ENCODE measurements at regions not wholly inside any gene's neighbourhood (a gene's known extent, or its start where the extent isn't known, plus 50 kb on each side); places are given as distances from the start of the nearest gene placed in this dataset.
"Not testable (repeated sequence)": the region's sequence is repeated elsewhere in the genome, so short reads cannot be mapped to it uniquely, and the experiment has no call there.

- peaks cover 6% of the 10 kb centered on the region; the same call in 1 of the 2 replicates for H3K27me3 ChIP-seq (ENCODE audit: insufficient read depth, low read depth)
- TF ChIP-seq, protein P1, sequence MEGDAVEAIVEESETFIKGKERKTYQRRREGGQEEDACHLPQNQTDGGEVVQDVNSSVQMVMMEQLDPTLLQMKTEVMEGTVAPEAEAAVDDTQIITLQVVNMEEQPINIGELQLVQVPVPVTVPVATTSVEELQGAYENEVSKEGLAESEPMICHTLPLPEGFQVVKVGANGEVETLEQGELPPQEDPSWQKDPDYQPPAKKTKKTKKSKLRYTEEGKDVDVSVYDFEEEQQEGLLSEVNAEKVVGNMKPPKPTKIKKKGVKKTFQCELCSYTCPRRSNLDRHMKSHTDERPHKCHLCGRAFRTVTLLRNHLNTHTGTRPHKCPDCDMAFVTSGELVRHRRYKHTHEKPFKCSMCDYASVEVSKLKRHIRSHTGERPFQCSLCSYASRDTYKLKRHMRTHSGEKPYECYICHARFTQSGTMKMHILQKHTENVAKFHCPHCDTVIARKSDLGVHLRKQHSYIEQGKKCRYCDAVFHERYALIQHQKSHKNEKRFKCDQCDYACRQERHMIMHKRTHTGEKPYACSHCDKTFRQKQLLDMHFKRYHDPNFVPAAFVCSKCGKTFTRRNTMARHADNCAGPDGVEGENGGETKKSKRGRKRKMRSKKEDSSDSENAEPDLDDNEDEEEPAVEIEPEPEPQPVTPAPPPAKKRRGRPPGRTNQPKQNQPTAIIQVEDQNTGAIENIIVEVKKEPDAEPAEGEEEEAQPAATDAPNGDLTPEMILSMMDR (conservative IDR thresholded peaks at IDR 0.05; ENCODE audit: low read depth, low read length): no peak
- H3K27ac ChIP-seq: no peak overlapping the region
- H2AFZ ChIP-seq (ENCODE audit: low read depth): no peak overlapping the region
- no peak overlapping the region for H3K4me2 ChIP-seq
- no peaks in the 10 kb centered on the region for H4K20me1 ChIP-seq (ENCODE audit: insufficient read depth)
- no peak overlapping the region for H3K9ac ChIP-seq
- no peaks in the 10 kb centered on the region for H3K79me2 ChIP-seq (ENCODE audit: insufficient read depth, low read depth)
- no peaks in the 10 kb centered on the region for H3K36me3 ChIP-seq (ENCODE audit: insufficient read depth)
- H3K4me3 ChIP-seq (IDR thresholded peaks at IDR 0.05; ENCODE audit: insufficient read depth, low read depth, low read length): no peak overlapping the region
- no peaks in the 10 kb centered on the region for H3K4me1 ChIP-seq (ENCODE audit: low read depth, poor library complexity, severe bottlenecking)
Observed at GRCh38 chr10:100661520-100661919, 83.9 kb upstream of the PAX2 start.

- Histone ChIP-seq H3K4me1 (ENCODE audit: low read depth, poor library complexity, severe bottlenecking) (no peaks in the 10 kb centered on the region), H3K9ac (no peak overlapping the region), H3K27ac (no peak overlapping the region), H3K79me2 (ENCODE audit: insufficient read depth, low read depth) (no peaks in the 10 kb centered on the region), H3K27me3 (ENCODE audit: insufficient read depth, low read depth) (peaks cover 6% of the 10 kb centered on the region; the same call in 1 of the 2 replicates), H2AFZ (ENCODE audit: low read depth) (no peak overlapping the region), H4K20me1 (ENCODE audit: insufficient read depth) (no peaks in the 10 kb centered on the region), H3K4me3 (IDR thresholded peaks at IDR 0.05; ENCODE audit: insufficient read depth, low read depth, low read length) (no peak overlapping the region), H3K4me2 (no peak overlapping the region), H3K36me3 (ENCODE audit: insufficient read depth) (no peaks in the 10 kb centered on the region)
- TF ChIP-seq, protein P1 (conservative IDR thresholded peaks at IDR 0.05; ENCODE audit: low read depth, low read length): no peak
Observed at GRCh38 chr10:100662067-100662466, 83.3 kb upstream of the PAX2 start.

- H3K4me2 ChIP-seq: no peak overlapping the region
- H3K9ac ChIP-seq: no peak overlapping the region
- no peaks in the 10 kb centered on the region for H3K36me3 ChIP-seq (ENCODE audit: insufficient read depth)
- no peaks in the 10 kb centered on the region for H3K79me2 ChIP-seq (ENCODE audit: insufficient read depth, low read depth)
- H3K27ac ChIP-seq: no peak overlapping the region
- H3K4me1 ChIP-seq (ENCODE audit: low read depth, poor library complexity, severe bottlenecking): no peaks in the 10 kb centered on the region
- H2AFZ ChIP-seq (ENCODE audit: low read depth): no peak overlapping the region
- TF ChIP-seq, protein P1 (conservative IDR thresholded peaks at IDR 0.05; ENCODE audit: low read depth, low read length): no peak
- no peaks in the 10 kb centered on the region for H4K20me1 ChIP-seq (ENCODE audit: insufficient read depth)
- no peak overlapping the region for H3K4me3 ChIP-seq (IDR thresholded peaks at IDR 0.05; ENCODE audit: insufficient read depth, low read depth, low read length)
- no peaks in the 10 kb centered on the region for H3K27me3 ChIP-seq (ENCODE audit: insufficient read depth, low read depth)
Observed at GRCh38 chr10:100664316-100665149, 80.8 kb upstream of the PAX2 start.

- not testable (repeated sequence) for H3K79me2 ChIP-seq (ENCODE audit: insufficient read depth, low read depth); H3K36me3 ChIP-seq (ENCODE audit: insufficient read depth); H3K4me1 ChIP-seq (ENCODE audit: low read depth, poor library complexity, severe bottlenecking); H2AFZ ChIP-seq (ENCODE audit: low read depth); H3K4me2 ChIP-seq; H3K27ac ChIP-seq; H4K20me1 ChIP-seq (ENCODE audit: insufficient read depth); H3K4me3 ChIP-seq (IDR thresholded peaks at IDR 0.05; ENCODE audit: insufficient read depth, low read depth, low read length); H3K9ac ChIP-seq
- H3K27me3 ChIP-seq (ENCODE audit: insufficient read depth, low read depth): peaks cover 14% of the 10 kb centered on the region; the same call in 1 of the 2 replicates
Observed at GRCh38 chr10:100666634-100667033, 78.7 kb upstream of the PAX2 start.

GRCh38 chr10:100669616-100670015, 75.8 kb upstream of the PAX2 start:
- Histone ChIP-seq H3K4me1 (ENCODE audit: low read depth, poor library complexity, severe bottlenecking) (peaks cover 4% of the 10 kb centered on the region), H3K27ac (no peak overlapping the region), H2AFZ (ENCODE audit: low read depth) (no peak overlapping the region), H3K4me2 (no peak overlapping the region), H3K4me3 (IDR thresholded peaks at IDR 0.05; ENCODE audit: insufficient read depth, low read depth, low read length) (no peak overlapping the region), H3K36me3 (ENCODE audit: insufficient read depth) (no peaks in the 10 kb centered on the region), H3K27me3 (ENCODE audit: insufficient read depth, low read depth) (peaks cover 19% of the 10 kb centered on the region; the same call in 1 of the 2 replicates), H3K9ac (no peak overlapping the region), H4K20me1 (ENCODE audit: insufficient read depth) (no peaks in the 10 kb centered on the region), H3K79me2 (ENCODE audit: insufficient read depth, low read depth) (no peaks in the 10 kb centered on the region)
- TF ChIP-seq, protein P1 (conservative IDR thresholded peaks at IDR 0.05; ENCODE audit: low read depth, low read length): no peak

Measured in KMS-11 (cell line).